DND-41 (cell line): ENCODE measurements at regions not wholly inside any gene's neighbourhood (a gene's known extent, or its start where the extent isn't known, plus 50 kb on each side); places are given as distances from the start of the nearest gene placed in this dataset.
A peak's percentile ranks its signal among the peaks of the same experiment; 100 is the strongest.

Experiments used
- ATAC-seq: fragments of 200-7000 bp; cut with Tn5 transposase; 3 replicates; pipeline ENCODE4 v1.9.1; 2021; ENCODE audit warnings: low read depth; ENCODE audit not compliant: insufficient read depth
- DNase-seq: peaks from one replicate; pipeline ENCODE4 v3.0.0-alpha.2; 2020
- H2AFZ ChIP-seq: 2 replicates; pipeline ENCODE4 v1.6.0; 2012; ENCODE audit warnings: low read depth, low read length
- H3K27ac ChIP-seq: 2 replicates; pipeline ENCODE4 v1.5.1; 2012; ENCODE audit warnings: low read length, inconsistent platforms
- H3K27me3 ChIP-seq: fragments of 200-600 bp; sonication (generic); 2 replicates; pipeline ENCODE4 v1.6.0; 2012; ENCODE audit warnings: low read length, mild to moderate bottlenecking, inconsistent platforms; ENCODE audit not compliant: insufficient read depth, poor library complexity
- H3K36me3 ChIP-seq: 2 replicates; pipeline ENCODE4 v1.5.1; 2012; ENCODE audit warnings: low read length, inconsistent platforms; ENCODE audit not compliant: insufficient read depth
- H3K4me1 ChIP-seq: 2 replicates; pipeline ENCODE4 v1.5.1; 2012; ENCODE audit warnings: mild to moderate bottlenecking, low read length; ENCODE audit not compliant: insufficient read depth
- H3K4me2 ChIP-seq: 2 replicates; pipeline ENCODE4 v1.6.0; 2012; ENCODE audit warnings: mild to moderate bottlenecking, moderate library complexity, low read length, inconsistent platforms; ENCODE audit not compliant: insufficient read depth
- H3K4me3 ChIP-seq, 2 experiments: fragments of 200-600 bp in 1 of 2; shearing (Covaris generic) in 1 of 2; 2 replicates each; pipeline ENCODE4 v1.5.1; 2012 to 2016; ENCODE audit warnings: inconsistent platforms in 2 of 2, low read length in 2 of 2, mild to moderate bottlenecking in 2 of 2, low read depth in 1 of 2, moderate library complexity in 1 of 2
- H3K79me2 ChIP-seq: 2 replicates; pipeline ENCODE4 v1.6.0; 2012; ENCODE audit warnings: low read length, inconsistent platforms; ENCODE audit not compliant: insufficient read depth
- H3K9ac ChIP-seq: 2 replicates; pipeline ENCODE4 v1.6.0; 2012; ENCODE audit warnings: low read depth, mild to moderate bottlenecking, inconsistent platforms, low read length, moderate library complexity
- H3K9me3 ChIP-seq: 2 replicates; pipeline ENCODE4 v1.5.1; 2012; ENCODE audit warnings: low read length, moderate library complexity, mild to moderate bottlenecking, inconsistent platforms; ENCODE audit not compliant: insufficient read depth, severe bottlenecking
- H4K20me1 ChIP-seq: 2 replicates; pipeline ENCODE4 v1.6.0; 2012; ENCODE audit warnings: low read length; ENCODE audit not compliant: insufficient read depth
- EZH2 ChIP-seq: IDR thresholded peaks from 3 replicates; pipeline ENCODE4 v1.6.1; 2012; ENCODE audit warnings: borderline replicate concordance, low read depth, mild to moderate bottlenecking, moderate library complexity, low read length, inconsistent platforms; ENCODE audit not compliant: severe bottlenecking
- TF ChIP-seq, protein P1 (sequence below): IDR thresholded peaks from 2 replicates; pipeline ENCODE4 v1.5.1; 2012; ENCODE audit warnings: borderline replicate concordance, low read length, moderate library complexity, mild to moderate bottlenecking; ENCODE audit not compliant: poor library complexity, severe bottlenecking; ENCODE audit errors: extremely low read depth

DNA sequence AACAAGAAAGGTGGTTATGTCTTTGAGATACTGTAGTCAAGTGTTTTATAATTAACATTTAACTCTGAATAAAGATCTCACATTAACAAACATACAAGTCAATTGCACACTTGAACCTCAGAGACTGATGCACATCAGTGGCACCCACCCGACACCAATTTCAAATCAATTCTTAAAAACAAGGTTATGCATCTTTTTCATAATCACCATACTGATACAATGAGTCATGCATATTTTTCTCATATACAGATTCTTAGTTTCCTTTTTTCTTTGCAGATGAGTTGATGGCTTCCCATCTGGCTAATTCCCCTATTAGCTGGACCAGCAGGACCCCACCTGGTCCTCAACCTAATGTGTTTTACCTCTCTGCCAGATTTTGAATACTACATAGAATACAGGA lies 136.2 kb upstream of the RPL34 start:
- peak overlapping the region; percentile 49 for H3K4me2 ChIP-seq
- peak overlapping the region; percentile 51 for H3K9ac ChIP-seq
- no peaks in the 10 kb centered on the region for H3K36me3 ChIP-seq
- H4K20me1 ChIP-seq, result no peaks in the 10 kb centered on the region
- H3K4me1 ChIP-seq, result peaks cover 61% of the 10 kb centered on the region
- no peaks in the 10 kb centered on the region for H3K79me2 ChIP-seq
- no peak for ATAC-seq
- peak overlapping the region; percentile 94 for H3K27ac ChIP-seq
- no peaks in the 10 kb centered on the region for H3K9me3 ChIP-seq
- H2AFZ ChIP-seq, result peak overlapping the region; percentile 18; the same call in 1 of the 2 replicates
- no peak for DNase-seq
- H3K27me3 ChIP-seq, result no peaks in the 10 kb centered on the region
- TF ChIP-seq, protein P1, sequence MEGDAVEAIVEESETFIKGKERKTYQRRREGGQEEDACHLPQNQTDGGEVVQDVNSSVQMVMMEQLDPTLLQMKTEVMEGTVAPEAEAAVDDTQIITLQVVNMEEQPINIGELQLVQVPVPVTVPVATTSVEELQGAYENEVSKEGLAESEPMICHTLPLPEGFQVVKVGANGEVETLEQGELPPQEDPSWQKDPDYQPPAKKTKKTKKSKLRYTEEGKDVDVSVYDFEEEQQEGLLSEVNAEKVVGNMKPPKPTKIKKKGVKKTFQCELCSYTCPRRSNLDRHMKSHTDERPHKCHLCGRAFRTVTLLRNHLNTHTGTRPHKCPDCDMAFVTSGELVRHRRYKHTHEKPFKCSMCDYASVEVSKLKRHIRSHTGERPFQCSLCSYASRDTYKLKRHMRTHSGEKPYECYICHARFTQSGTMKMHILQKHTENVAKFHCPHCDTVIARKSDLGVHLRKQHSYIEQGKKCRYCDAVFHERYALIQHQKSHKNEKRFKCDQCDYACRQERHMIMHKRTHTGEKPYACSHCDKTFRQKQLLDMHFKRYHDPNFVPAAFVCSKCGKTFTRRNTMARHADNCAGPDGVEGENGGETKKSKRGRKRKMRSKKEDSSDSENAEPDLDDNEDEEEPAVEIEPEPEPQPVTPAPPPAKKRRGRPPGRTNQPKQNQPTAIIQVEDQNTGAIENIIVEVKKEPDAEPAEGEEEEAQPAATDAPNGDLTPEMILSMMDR, result no peak
- TF ChIP-seq EZH2, result no peak
- peak overlapping the region in 1 of 2 experiments; percentile 12; a peak in 1 of 4 replicates for H3K4me3 ChIP-seq

DNA sequence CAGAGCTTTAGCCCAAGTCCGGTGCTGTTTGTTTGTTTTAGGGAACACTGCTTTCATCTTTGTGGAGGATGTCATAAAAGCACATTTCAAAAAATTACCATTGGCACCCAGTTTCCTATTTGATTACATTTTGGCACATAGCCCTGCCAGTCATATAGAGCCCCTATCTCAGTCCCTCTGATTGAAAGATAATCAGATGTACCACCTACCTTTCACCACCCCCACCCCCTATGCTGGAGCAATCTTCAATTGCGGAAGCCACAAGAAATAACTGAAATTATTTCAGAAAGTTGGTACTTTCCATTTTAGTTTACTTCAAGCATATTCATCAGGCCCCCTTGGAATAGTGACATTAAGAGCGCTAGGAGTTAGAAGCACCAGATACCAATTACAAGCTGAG lies 136.7 kb upstream of the RPL34 start:
- H3K9ac ChIP-seq, result peak overlapping the region; percentile 51
- DNase-seq (peak; percentile 82), ATAC-seq (peak; percentile 63)
- H3K27ac ChIP-seq, result peak overlapping the region; percentile 94
- peak overlapping the region in 1 of 2 experiments; percentile 12; a peak in 2 of 4 replicates for H3K4me3 ChIP-seq
- no peaks in the 10 kb centered on the region for H3K79me2 ChIP-seq
- H3K9me3 ChIP-seq, result no peaks in the 10 kb centered on the region
- no peak overlapping the region for H2AFZ ChIP-seq
- H3K27me3 ChIP-seq, result no peaks in the 10 kb centered on the region
- H4K20me1 ChIP-seq, result no peaks in the 10 kb centered on the region
- peak overlapping the region; percentile 49 for H3K4me2 ChIP-seq
- peaks cover 61% of the 10 kb centered on the region for H3K4me1 ChIP-seq
- TF ChIP-seq, protein P1, result no peak
- no peak for TF ChIP-seq EZH2
- H3K36me3 ChIP-seq, result no peaks in the 10 kb centered on the region

DNA sequence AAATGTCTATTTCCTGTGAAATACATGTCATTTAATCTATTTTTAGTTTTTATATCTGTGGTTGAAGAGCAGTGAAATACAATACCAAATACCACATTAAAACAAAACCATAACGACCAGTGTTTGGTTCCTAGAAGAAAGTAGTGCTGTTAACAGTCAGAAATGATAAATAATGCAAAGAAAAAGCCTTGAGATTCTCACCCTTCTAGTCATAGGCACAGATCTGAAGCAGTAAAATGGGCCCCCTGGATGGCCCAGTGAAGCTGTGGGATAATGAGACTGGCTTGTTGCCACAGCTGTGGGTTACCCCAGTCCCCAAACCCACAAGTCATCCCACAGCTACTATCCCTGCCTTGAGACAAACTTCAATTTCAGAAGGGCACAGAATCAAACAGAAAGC lies 137.3 kb upstream of the RPL34 start:
- no peak overlapping the region for H2AFZ ChIP-seq
- H3K4me1 ChIP-seq, result peaks cover 61% of the 10 kb centered on the region
- H3K4me2 ChIP-seq, result peak overlapping the region; percentile 49
- H3K9me3 ChIP-seq, result no peaks in the 10 kb centered on the region
- peak overlapping the region in 1 of 2 experiments; percentile 12; a peak in 2 of 4 replicates for H3K4me3 ChIP-seq
- no peaks in the 10 kb centered on the region for H4K20me1 ChIP-seq
- H3K79me2 ChIP-seq, result no peaks in the 10 kb centered on the region
- no peaks in the 10 kb centered on the region for H3K27me3 ChIP-seq
- H3K36me3 ChIP-seq, result no peaks in the 10 kb centered on the region
- DNase-seq, result peak; percentile 92
- peak; percentile 88 for ATAC-seq
- H3K27ac ChIP-seq, result peak overlapping the region; percentile 94
- H3K9ac ChIP-seq, result peak overlapping the region; percentile 51
- TF ChIP-seq, protein P1, result no peak
- no peak for TF ChIP-seq EZH2
